GM13976 (cell line): ENCODE measurements at regions not wholly inside any gene's neighbourhood (a gene's known extent, or its start where the extent isn't known, plus 50 kb on each side); places are given as distances from the start of the nearest gene placed in this dataset.

Experiments
- DNase-seq: peaks from one replicate; pipeline ENCODE4 v3.0.0; 2012; ENCODE audit warnings: low spot score
- CTCF ChIP-seq: IDR thresholded peaks from 2 replicates; pipeline ENCODE4 v1.5.1; 2012; ENCODE audit warnings: borderline replicate concordance, mild to moderate bottlenecking; ENCODE audit not compliant: insufficient read depth; ENCODE audit errors: extremely low read depth, missing control alignments, control extremely low read depth
- in situ Hi-C: fragments of 300-500 bp; cut with MboI; formaldehyde crosslinking; loops from one replicate; pipeline ENCODE4 v1.12.0; 2022; ENCODE audit warnings: low sequenced_read_pairs, mixed read lengths, inconsistent platforms; ENCODE audit not compliant: unreplicated experiment

- no peak for DNase-seq
- no peak for TF ChIP-seq CTCF
- in situ Hi-C loops, result no loop called here
These were observed 134.9 kb upstream of the PJA1 start for GRCh38 chrX:69299951-69300714.

GRCh38 chrX:69299285-69299684 lies 134.0 kb upstream of the PJA1 start:
- TF ChIP-seq CTCF, result no peak
- DNase-seq, result no peak
- in situ Hi-C loops, result no loop called here

- in situ Hi-C loops, result no loop called here
These were observed 133.3 kb upstream of the PJA1 start for GRCh38 chrX:69298466-69299140.

GRCh38 chrX:69297506-69297905 lies 132.3 kb upstream of the PJA1 start:
- TF ChIP-seq CTCF, result no peak
- no peak for DNase-seq
- in situ Hi-C loops, result no loop called here

More at GRCh38 chrX:69298466-69299140, 133.3 kb upstream of the PJA1 start:
- TF ChIP-seq CTCF, result no peak
- no peak for DNase-seq

- DNase-seq, result no peak
- in situ Hi-C loops, result no loop called here
These were observed 128.7 kb upstream of the PJA1 start for GRCh38 chrX:69293776-69294601.

More at GRCh38 chrX:69293776-69294601, 128.7 kb upstream of the PJA1 start:
- TF ChIP-seq CTCF, result no peak
